Mammary epithelial cell (primary cell): ENCODE measurements at regions not wholly inside any gene's neighbourhood (a gene's known extent, or its start where the extent isn't known, plus 50 kb on each side); places are given as distances from the start of the nearest gene placed in this dataset.

Experiments
- EZH2 ChIP-seq: IDR thresholded peaks from 2 replicates; pipeline ENCODE4 v1.6.1; 2012; ENCODE audit warnings: low read length, inconsistent platforms, borderline replicate concordance
- TF ChIP-seq, protein P1 (sequence below), 2 donors: IDR thresholded peaks in 1 of 2; conservative IDR thresholded peaks in 1 of 2; 2 replicates each; pipeline ENCODE4 v1.5.1; 2011 to 2012; ENCODE audit warnings: inconsistent platforms in 2 of 2, low read length in 2 of 2, mild to moderate bottlenecking in 2 of 2, control low read depth in 1 of 2, low read depth in 1 of 2; ENCODE audit not compliant: insufficient read depth in 1 of 2; ENCODE audit errors: extremely low read depth in 1 of 2

DNA sequence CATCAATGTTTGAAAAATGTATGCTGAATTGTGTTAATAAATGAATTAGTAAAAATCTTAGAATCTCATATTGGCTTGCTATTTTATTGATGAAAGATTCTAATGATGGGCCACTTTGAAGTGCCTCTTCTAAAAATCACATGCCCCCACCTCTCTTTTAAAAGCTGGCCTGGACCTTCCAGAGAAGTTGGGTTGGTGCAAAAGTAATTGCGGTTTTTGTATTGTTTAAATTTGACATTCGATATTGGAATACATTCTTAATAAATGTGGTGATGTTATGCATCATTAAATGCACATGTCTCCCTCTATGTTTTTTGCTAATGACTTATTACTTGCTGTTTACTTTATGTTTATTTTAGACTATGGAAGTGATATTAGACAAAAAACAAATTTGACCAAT lies 314.6 kb upstream of the C16orf82 start:
- TF ChIP-seq, protein P1, sequence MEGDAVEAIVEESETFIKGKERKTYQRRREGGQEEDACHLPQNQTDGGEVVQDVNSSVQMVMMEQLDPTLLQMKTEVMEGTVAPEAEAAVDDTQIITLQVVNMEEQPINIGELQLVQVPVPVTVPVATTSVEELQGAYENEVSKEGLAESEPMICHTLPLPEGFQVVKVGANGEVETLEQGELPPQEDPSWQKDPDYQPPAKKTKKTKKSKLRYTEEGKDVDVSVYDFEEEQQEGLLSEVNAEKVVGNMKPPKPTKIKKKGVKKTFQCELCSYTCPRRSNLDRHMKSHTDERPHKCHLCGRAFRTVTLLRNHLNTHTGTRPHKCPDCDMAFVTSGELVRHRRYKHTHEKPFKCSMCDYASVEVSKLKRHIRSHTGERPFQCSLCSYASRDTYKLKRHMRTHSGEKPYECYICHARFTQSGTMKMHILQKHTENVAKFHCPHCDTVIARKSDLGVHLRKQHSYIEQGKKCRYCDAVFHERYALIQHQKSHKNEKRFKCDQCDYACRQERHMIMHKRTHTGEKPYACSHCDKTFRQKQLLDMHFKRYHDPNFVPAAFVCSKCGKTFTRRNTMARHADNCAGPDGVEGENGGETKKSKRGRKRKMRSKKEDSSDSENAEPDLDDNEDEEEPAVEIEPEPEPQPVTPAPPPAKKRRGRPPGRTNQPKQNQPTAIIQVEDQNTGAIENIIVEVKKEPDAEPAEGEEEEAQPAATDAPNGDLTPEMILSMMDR (conservative IDR thresholded peaks at IDR 0.05 in 1 of 2, IDR thresholded peaks at IDR 0.05 in 1 of 2; ENCODE audit: extremely low read depth in 1 of 2, insufficient read depth in 1 of 2, low read depth in 1 of 2, low read length in 2 of 2): no peak
- no peak for TF ChIP-seq EZH2
